HUDEP-2 (cell line): ENCODE measurements at regions not wholly inside any gene's neighbourhood (a gene's known extent, or its start where the extent isn't known, plus 50 kb on each side); places are given as distances from the start of the nearest gene placed in this dataset.
"Not testable (repeated sequence)": the region's sequence is repeated elsewhere in the genome, so short reads cannot be mapped to it uniquely, and the experiment has no call there.

Experiments used
- DNase-seq, 76 experiments: peaks; one replicate each; lab custom pipeline; 2025; ENCODE audit not compliant: unreplicated experiment in 76 of 76; lab: John Stamatoyannopoulos, UW

- DNase-seq: no peak
Observed at GRCh38 chr10:9228771-9229170, 1174.3 kb downstream of the GATA3 start.

GRCh38 chr10:9229702-9230244 lies 1175.3 kb downstream of the GATA3 start:
- no peak for DNase-seq

DNA sequence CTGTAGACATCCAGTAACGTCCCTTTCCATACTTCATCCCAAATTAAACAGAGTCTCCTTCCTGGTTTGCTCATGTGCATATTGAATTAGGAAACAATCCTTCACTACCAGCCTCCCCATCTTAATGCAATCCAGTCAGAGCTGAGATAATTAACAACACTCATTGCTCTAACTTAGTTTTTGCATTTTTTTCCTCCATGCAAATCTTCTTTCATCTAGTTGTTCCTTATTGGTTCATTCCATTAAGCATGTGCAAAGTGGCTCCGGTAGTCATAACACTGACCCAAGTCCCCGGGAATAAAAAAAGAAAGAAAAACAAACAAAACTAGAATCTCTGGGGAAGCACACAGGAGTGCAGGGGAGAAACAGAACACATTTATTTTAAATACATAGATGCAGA lies 1176.1 kb downstream of the GATA3 start:
- DNase-seq: no peak

DNA sequence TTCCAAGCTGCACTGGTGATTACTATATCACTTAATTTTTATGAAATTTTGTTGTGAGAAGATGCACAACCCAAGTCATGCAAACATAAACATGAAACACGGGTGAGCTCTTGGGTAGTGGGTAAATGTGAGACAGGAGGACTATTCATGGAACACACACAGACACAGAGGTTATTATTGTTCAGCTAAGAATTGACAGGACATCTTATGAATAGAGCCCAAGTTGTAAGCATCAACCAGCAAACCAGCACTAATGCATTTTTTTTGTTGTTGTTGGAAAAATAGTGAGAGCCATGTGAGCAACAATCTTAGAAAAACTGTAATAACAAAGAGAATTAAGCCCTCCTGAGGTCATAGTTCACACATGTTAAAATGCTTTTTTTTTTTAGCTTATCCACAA lies 1179.7 kb downstream of the GATA3 start:
- DNase-seq: no peak

- DNase-seq: no peak
Observed at GRCh38 chr10:9238041-9238440, 1183.6 kb downstream of the GATA3 start.

GRCh38 chr10:9239298-9239697 lies 1184.8 kb downstream of the GATA3 start:
- no peak for DNase-seq

DNA sequence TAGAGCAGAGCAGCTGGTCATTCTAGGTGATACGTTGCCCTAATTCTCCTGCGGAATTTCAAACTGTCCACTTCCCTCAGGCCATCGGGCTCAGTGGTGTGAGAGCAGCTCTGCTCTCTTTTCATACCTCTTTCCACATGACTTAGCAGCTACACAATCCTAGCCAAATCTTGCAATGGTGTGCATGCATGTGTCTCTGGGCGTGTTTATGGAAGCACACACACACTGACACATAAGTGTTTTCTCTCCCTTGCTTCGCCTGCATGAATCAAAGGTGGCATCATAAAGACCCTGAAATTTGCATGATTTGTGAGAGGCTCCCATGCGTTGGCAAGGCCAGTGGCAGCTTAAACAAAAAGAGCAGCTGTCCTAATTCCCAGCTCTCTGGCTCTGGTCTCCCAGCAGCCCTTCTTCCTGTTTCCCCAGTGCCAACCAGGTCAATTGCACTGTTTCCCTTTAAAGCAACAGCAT lies 1189.5 kb downstream of the GATA3 start:
- DNase-seq: no peak

- DNase-seq: no peak
Observed at GRCh38 chr10:9244864-9245263, 1190.4 kb downstream of the GATA3 start.

GRCh38 chr10:9253121-9253520 lies 1198.6 kb downstream of the GATA3 start:
- DNase-seq: no peak

GRCh38 chr10:9254353-9254752 lies 1199.9 kb downstream of the GATA3 start:
- no peak for DNase-seq

DNA sequence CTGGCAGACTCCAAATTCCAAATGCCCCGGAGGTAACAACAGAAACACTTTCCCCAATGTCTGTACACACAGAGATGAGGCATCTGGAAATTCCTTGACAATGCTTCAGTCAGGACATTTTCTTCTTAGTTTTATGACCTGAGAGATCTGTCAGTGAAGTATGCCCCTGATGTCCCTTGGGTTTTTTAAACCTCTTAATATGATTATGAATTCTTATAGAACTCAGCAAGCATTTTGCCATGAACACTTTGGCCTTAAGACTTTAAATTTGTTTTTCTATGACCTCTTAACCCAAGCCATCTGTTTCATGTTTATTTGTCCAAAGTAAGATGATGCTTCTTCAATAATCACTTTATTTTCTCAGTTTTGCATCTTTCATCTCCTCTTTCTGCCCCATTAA lies 1206.2 kb downstream of the GATA3 start:
- DNase-seq: no peak

DNA sequence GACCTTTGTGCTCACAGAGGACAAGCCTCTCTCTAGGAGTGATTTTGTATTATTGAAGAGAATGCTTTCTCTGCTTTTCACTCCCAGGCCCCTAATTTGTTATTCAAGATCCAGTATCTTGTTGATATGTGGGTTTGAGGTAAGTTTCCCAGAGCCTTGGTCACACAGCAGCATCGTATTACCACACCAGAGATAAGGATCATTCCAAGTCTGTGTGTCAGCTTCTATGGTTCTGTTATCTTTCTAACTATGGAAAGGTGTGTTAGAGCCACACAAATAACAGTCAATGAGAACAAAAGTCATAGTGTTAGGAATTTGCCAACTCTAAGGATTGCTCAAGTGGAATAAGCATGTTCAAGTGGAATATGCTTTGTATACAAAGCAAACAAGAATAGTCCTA lies 1208.3 kb downstream of the GATA3 start:
- no peak for DNase-seq

- DNase-seq: no peak
Observed at GRCh38 chr10:9268176-9268575, 1213.7 kb downstream of the GATA3 start.

DNA sequence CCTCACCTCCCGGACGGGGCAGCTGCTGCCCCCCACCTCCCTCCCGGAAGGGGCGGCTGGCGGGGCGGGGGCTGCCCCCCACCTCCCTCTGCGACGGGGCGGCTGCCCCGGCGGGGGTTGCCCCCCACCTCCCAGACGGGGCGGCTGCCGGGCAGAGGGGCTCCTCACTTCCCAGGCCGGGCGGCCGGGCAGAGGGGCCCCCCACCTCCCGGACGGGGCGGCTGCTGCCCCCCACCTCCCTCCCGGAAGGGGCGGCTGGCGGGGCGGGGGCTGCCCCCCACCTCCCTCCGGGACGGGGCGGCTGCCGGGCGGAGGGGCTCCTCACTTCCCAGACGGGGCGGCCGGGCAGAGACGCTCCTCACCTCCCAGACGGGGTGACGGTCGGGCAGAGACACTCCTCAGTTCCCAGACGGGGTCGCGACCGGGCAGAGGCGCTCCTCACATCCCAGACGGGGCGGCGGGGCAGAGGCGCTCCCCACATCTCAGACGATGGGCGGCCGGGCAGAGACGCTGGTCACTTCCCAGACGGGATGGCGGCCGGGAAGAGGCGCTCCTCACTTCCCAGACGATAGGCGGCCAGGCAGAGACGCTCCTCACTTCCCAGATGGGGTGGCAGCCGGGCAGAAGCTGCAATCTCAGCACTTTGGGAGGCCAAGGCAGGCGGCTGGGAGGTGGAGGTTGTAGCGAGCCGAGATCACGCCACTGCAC lies 1218.8 kb downstream of the GATA3 start:
- DNase-seq: not testable (repeated sequence)

GRCh38 chr10:9274206-9274755 lies 1219.8 kb downstream of the GATA3 start:
- DNase-seq: no peak

DNA sequence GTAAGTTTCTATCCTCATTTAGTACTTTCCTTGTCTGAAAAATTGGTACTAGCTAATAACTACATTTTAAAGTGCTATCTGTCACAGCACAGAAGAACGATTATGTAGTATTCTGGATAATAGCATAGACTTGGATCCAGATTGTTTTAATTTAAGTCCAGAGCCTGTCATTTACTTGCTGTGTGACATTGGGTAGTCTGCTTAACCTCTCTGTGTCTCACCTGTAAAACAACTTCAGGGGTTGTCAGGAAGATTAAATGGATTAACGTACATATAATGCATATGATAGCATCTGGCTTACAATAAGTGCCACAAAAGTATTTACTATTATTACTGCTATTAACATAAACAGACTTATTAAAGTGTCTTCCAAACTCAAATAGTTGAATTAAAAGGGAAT lies 1221.4 kb downstream of the GATA3 start:
- DNase-seq: no peak

GRCh38 chr10:9285690-9286089 lies 1231.2 kb downstream of the GATA3 start:
- DNase-seq: no peak

- no peak for DNase-seq
Observed at GRCh38 chr10:9289811-9290210, 1235.3 kb downstream of the GATA3 start.

DNA sequence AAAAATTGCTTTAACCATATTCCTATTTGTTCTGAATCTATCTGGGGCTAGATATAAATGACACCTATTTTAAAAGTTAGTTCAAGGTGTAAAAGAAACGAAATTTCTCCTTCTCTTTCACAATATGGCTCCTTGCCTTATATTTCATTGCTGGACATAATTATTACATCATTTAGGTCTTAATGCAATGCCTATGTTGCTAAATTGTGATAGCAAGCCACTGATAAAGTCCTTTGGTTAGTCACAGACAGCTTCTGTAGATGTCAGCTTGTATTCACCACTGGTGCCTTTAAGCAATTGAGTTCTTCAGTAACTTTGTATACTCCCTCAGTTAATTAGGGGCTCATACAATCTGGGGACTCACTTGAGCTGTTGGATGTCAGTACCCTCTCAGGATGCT lies 1236.6 kb downstream of the GATA3 start:
- DNase-seq: no peak

DNA sequence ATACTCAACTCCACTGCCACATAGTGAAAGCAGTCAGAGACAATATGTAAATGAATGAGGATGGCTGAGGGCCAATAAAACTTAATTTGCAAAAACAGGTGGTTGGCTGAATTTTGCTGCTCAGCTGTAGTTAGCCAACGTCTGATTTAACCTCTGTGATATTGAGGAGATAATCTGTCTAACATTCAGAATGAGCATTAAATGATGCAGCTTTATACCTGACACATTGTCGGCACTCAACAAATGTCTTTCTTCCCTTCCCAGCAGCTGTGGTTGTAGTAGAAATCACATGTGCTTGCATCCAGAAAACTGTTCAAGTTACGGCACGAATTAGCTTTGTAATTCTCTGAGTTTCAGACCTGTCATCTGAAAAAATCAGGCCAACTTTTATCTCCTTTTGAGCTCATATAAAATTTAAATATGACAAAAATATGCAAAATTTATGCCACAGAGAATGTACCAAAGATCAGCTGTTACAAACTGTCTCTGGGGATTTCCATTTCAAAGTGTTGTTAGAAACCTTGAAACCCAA lies 1239.7 kb downstream of the GATA3 start:
- DNase-seq: no peak

- DNase-seq: no peak
Observed at GRCh38 chr10:9294865-9295264, 1240.4 kb downstream of the GATA3 start.

- DNase-seq: no peak
Observed at GRCh38 chr10:9296190-9296589, 1241.7 kb downstream of the GATA3 start.
